ENCODE measurements at regions not wholly inside any gene's neighbourhood (a gene's known extent, or its start where the extent isn't known, plus 50 kb on each side); places are given as distances from the start of the nearest gene placed in this dataset.

DNA sequence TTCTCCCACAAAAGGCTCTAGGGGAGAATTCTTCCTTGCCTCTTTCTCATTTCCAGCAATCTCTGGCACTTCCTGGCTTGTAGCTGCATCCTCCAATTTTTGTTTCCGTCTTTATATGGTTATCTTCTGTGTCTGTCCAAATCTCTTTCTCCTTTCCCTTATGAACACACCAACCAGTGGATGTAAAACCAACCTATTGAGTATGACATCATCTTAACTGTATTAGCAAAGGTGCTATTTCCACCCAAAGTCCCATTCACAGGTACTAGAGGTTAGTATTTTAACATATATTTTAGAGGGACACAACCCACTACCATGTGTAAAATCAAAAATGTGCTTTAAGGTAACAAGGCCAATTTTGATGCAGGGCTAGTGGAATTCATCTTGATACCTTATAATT, 129.0 kb downstream of the RAP2A start:
- H3K27ac ChIP-seq, result no peak overlapping the region
- no peaks in the 10 kb centered on the region for H3K36me3 ChIP-seq
- H3K27me3 ChIP-seq, result peaks cover 0 to 6% (median 0%) of the 10 kb centered on the region in 7 donors
- no peak for ATAC-seq
- H3K4me1 ChIP-seq, result peaks cover 0 to 5% (median 0%) of the 10 kb centered on the region in 9 donors
- no peak overlapping the region for H3K4me3 ChIP-seq
- H3K9me3 ChIP-seq, result no peaks in the 10 kb centered on the region
- TF ChIP-seq CTCF (IDR thresholded peaks at IDR 0.05), result no peak
- DNase-seq, result no peak
- intact Hi-C loops (cut with DNase I), result no loop called here
- 67 to 81% methylated on average over 1 of the region's 1 CpG for WGBS, 2 donors

DNA sequence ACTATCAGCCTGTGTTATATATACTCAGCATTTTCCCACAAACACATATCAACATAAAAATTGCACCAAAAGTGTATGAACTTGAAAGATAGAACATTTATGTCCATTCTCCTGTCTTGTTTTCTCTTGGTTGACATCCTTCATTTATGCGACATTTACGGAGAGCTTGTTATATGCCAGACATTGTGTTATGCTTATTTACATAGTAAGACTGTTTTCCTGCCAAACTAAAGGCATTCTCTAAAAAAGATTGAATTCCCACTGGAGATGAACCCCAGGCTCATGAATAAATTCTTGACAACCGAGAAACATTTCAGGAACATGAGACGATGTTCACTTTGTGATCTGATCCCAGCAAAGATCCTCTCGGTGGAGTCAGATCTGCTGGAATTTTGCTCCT, 131.0 kb downstream of the RAP2A start:
- no peak for DNase-seq
- Histone ChIP-seq H3K27ac (no peak overlapping the region), H3K27me3 (peaks cover 0 to 6% (median 0%) of the 10 kb centered on the region in 7 donors), H3K4me3 (no peak overlapping the region), H3K36me3 (no peaks in the 10 kb centered on the region), H3K4me1 (peaks cover 0 to 22% (median 14%) of the 10 kb centered on the region in 9 donors), H3K9me3 (no peaks in the 10 kb centered on the region)
- no peak for TF ChIP-seq CTCF (IDR thresholded peaks at IDR 0.05)
- no peak for ATAC-seq
- intact Hi-C loops (cut with DNase I), result no loop called here
- 65 to 68% methylated on average over 5 of the region's 5 CpGs for WGBS, 2 donors

DNA sequence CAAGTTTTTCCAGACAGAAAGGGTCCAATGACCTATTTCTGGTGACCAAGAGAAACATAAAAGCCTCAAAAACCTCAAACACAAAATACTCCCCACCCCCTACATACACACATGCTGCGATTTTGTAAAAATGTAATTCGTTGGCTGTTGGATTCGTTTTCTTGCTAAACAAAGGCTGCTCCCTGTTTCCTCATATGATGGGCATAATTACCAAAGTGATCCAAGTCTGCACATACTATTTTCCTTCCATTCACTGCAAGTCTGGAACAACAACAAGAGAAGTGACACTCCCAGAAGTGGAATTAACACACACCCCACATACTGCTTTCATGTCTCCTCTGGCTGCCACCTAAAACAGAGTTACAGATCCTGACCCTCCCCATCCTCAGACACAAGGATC, 131.9 kb downstream of the RAP2A start:
- H3K36me3 ChIP-seq, result no peaks in the 10 kb centered on the region
- H3K4me1 ChIP-seq, result peaks cover 0 to 25% (median 14%) of the 10 kb centered on the region in 9 donors
- H3K27ac ChIP-seq, result no peak overlapping the region
- WGBS, 2 donors, result 82 to 85% methylated on average over 3 of the region's 3 CpGs
- no peak for ATAC-seq
- intact Hi-C loops (cut with DNase I), result no loop called here
- no peak overlapping the region for H3K4me3 ChIP-seq
- DNase-seq, result no peak
- TF ChIP-seq CTCF (IDR thresholded peaks at IDR 0.05), result no peak
- peaks cover 0 to 6% (median 0%) of the 10 kb centered on the region in 7 donors for H3K27me3 ChIP-seq
- H3K9me3 ChIP-seq, result no peaks in the 10 kb centered on the region

DNA sequence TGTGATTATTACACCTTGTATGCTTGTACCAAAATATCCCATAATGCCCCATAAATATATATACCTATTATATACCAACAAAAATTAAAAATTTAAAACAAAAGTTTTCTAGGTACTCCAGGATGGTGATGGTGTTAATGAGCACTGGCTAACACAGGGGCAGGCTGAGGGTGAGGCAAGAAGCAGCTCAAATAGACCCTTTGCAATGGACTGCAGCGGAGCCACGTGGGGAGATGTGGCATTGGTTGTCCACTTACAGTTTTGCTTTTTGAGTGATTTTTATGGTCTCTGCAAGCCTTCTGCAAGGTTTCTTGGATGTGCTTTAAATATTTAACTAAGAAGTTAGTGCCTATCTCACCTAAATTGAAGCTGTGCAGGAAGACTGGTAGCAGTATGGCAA, 132.9 kb downstream of the RAP2A start:
- no peaks in the 10 kb centered on the region for H3K36me3 ChIP-seq
- 96 to 100% methylated on average over 2 of the region's 2 CpGs for WGBS, 2 donors
- intact Hi-C loops (cut with DNase I), result no loop called here

More for the DNA sequence above, 132.9 kb downstream of the RAP2A start:
- H3K27ac ChIP-seq, result no peak overlapping the region
- H3K4me1 ChIP-seq, result peaks cover 0 to 25% (median 14%) of the 10 kb centered on the region in 9 donors
- TF ChIP-seq CTCF (IDR thresholded peaks at IDR 0.05), result no peak
- ATAC-seq (no peak), DNase-seq (no peak)
- H3K27me3 ChIP-seq, result peaks cover 0 to 6% (median 0%) of the 10 kb centered on the region in 7 donors
- no peaks in the 10 kb centered on the region for H3K9me3 ChIP-seq
- H3K4me3 ChIP-seq, result no peak overlapping the region
